ENCODE measurements at regions not wholly inside any gene's neighbourhood (a gene's known extent, or its start where the extent isn't known, plus 50 kb on each side); places are given as distances from the start of the nearest gene placed in this dataset.

- H3K27me3 ChIP-seq (ENCODE audit: low read length): no peaks in the 10 kb centered on the region
- H2AFZ ChIP-seq (ENCODE audit: low read length): no peak overlapping the region
- H3K79me2 ChIP-seq (ENCODE audit: low read length): no peaks in the 10 kb centered on the region
- no peak for ATAC-seq
- ChIA-PET POLR2A (ENCODE audit: unreplicated experiment) (no interaction called here), CTCF (no interaction called here)
- BruUV-seq (replicated peaks): no TSS peak
- no peaks in the 10 kb centered on the region for H4K20me1 ChIP-seq (ENCODE audit: low read length)
- no peak for DNase-seq
- H3K27ac ChIP-seq (ENCODE audit: low read length): no peak overlapping the region
- no peaks in the 10 kb centered on the region for H3F3A ChIP-seq (ENCODE audit: low read length, unreplicated experiment)
- no peaks in the 10 kb centered on the region for H3K9me2 ChIP-seq (replicated peaks; ENCODE audit: low read length)
- H3K4me2 ChIP-seq (ENCODE audit: low read length): no peak overlapping the region
- no peak overlapping the region for H3K9ac ChIP-seq (ENCODE audit: low read length)
- H3K36me3 ChIP-seq (ENCODE audit: low read depth, low read length): no peaks in the 10 kb centered on the region
- peaks cover 11% of the 10 kb centered on the region; the same call in 1 of the 2 replicates for H3K9me3 ChIP-seq (ENCODE audit: low read length)
- intact Hi-C loops (cut with micrococcal nuclease): no loop called here
- H3K4me1 ChIP-seq (ENCODE audit: insufficient read depth, low read length): no peaks in the 10 kb centered on the region
- TF ChIP-seq EZH2phosphoT487 (IDR thresholded peaks at IDR 0.05; ENCODE audit: borderline replicate concordance, low read length) (no peak), EZH2 (IDR thresholded peaks at IDR 0.05; ENCODE audit: low read length, unreplicated experiment) (no peak), CTCF (conservative IDR thresholded peaks at IDR 0.05; ENCODE audit: low read depth, low read length) (no peak)
- no peak overlapping the region for H3K4me3 ChIP-seq (ENCODE audit: low read length)
Observed at GRCh38 chr5:152995214-152995725, 495.2 kb upstream of the GRIA1 start.

- no peaks in the 10 kb centered on the region for H3F3A ChIP-seq (ENCODE audit: low read length, unreplicated experiment)
- no peak overlapping the region for H3K27ac ChIP-seq (ENCODE audit: low read length)
- no peaks in the 10 kb centered on the region for H3K79me2 ChIP-seq (ENCODE audit: low read length)
- CTCF ChIA-PET: no interaction called here
- no peak overlapping the region for H3K4me3 ChIP-seq (ENCODE audit: low read length)
- H3K27me3 ChIP-seq (ENCODE audit: low read length): no peaks in the 10 kb centered on the region
- no peak overlapping the region for H3K4me2 ChIP-seq (ENCODE audit: low read length)
- POLR2A ChIA-PET (ENCODE audit: unreplicated experiment): no interaction called here
- DNase-seq (no peak), ATAC-seq (no peak)
- H3K9me3 ChIP-seq (ENCODE audit: low read length): peaks cover 21% of the 10 kb centered on the region; the same call in 1 of the 2 replicates
- H3K36me3 ChIP-seq (ENCODE audit: low read depth, low read length): no peaks in the 10 kb centered on the region
- no peak overlapping the region for H2AFZ ChIP-seq (ENCODE audit: low read length)
- H3K9ac ChIP-seq (ENCODE audit: low read length): no peak overlapping the region
- H3K9me2 ChIP-seq (replicated peaks; ENCODE audit: low read length): no peaks in the 10 kb centered on the region
- no TSS peak for BruUV-seq (replicated peaks)
- intact Hi-C loops (cut with micrococcal nuclease): no loop called here
- TF ChIP-seq EZH2 (IDR thresholded peaks at IDR 0.05; ENCODE audit: low read length, unreplicated experiment) (no peak), EZH2phosphoT487 (IDR thresholded peaks at IDR 0.05; ENCODE audit: borderline replicate concordance, low read length) (no peak), CTCF (conservative IDR thresholded peaks at IDR 0.05; ENCODE audit: low read depth, low read length) (no peak)
- no peaks in the 10 kb centered on the region for H3K4me1 ChIP-seq (ENCODE audit: insufficient read depth, low read length)
- no peaks in the 10 kb centered on the region for H4K20me1 ChIP-seq (ENCODE audit: low read length)
Observed at GRCh38 chr5:153005711-153006110, 484.8 kb upstream of the GRIA1 start.

GRCh38 chr5:153006681-153007080 lies 483.8 kb upstream of the GRIA1 start:
- H3K4me2 ChIP-seq (ENCODE audit: low read length): no peak overlapping the region
- H3K9ac ChIP-seq (ENCODE audit: low read length): no peak overlapping the region
- ChIA-PET CTCF (no interaction called here), POLR2A (ENCODE audit: unreplicated experiment) (no interaction called here)
- no peak overlapping the region for H3K27ac ChIP-seq (ENCODE audit: low read length)
- H3K79me2 ChIP-seq (ENCODE audit: low read length): no peaks in the 10 kb centered on the region
- DNase-seq (no peak), ATAC-seq (no peak)
- no peak for TF ChIP-seq EZH2 (IDR thresholded peaks at IDR 0.05; ENCODE audit: low read length, unreplicated experiment)
- no peak overlapping the region for H2AFZ ChIP-seq (ENCODE audit: low read length)
- no peaks in the 10 kb centered on the region for H3K4me1 ChIP-seq (ENCODE audit: insufficient read depth, low read length)
- no peaks in the 10 kb centered on the region for H3F3A ChIP-seq (ENCODE audit: low read length, unreplicated experiment)
- H3K9me2 ChIP-seq (replicated peaks; ENCODE audit: low read length): no peaks in the 10 kb centered on the region
- intact Hi-C loops (cut with micrococcal nuclease): no loop called here
- peaks cover 23% of the 10 kb centered on the region; the same call in 1 of the 2 replicates for H3K9me3 ChIP-seq (ENCODE audit: low read length)
- no peak overlapping the region for H3K4me3 ChIP-seq (ENCODE audit: low read length)
- H3K27me3 ChIP-seq (ENCODE audit: low read length): no peaks in the 10 kb centered on the region
- H4K20me1 ChIP-seq (ENCODE audit: low read length): no peaks in the 10 kb centered on the region
- H3K36me3 ChIP-seq (ENCODE audit: low read depth, low read length): no peaks in the 10 kb centered on the region
- no TSS peak for BruUV-seq (replicated peaks)
